Heart left ventricle (tissue), 16 donors: ENCODE measurements at regions not wholly inside any gene's neighbourhood (a gene's known extent, or its start where the extent isn't known, plus 50 kb on each side); places are given as distances from the start of the nearest gene placed in this dataset.

Experiments
- ATAC-seq, 4 donors: fragments of 200-7000 bp; cut with Tn5 transposase; one replicate each; pipeline ENCODE4 v1.9.1; 2020 to 2022; ENCODE audit warnings: moderate library complexity in 4 of 4, mild to moderate bottlenecking in 3 of 4, moderate number of reproducible peaks in 1 of 4
- DNase-seq, 5 donors: peaks; one replicate each; pipeline ENCODE4 v3.0.0-alpha.2; 2020
- H3K27ac ChIP-seq, 12 donors: fragments of 200-600 bp; sonication (generic) in 4 of 12; one replicate each; pipeline versions ENCODE4 v1.5.0 to v1.8.0; 2016 to 2022; ENCODE audit warnings: mild to moderate bottlenecking in 2 of 12
- H3K27me3 ChIP-seq, 9 donors: fragments of 200-600 bp; sonication (generic) in 2 of 9; one replicate each; pipeline versions ENCODE4 v1.5.1 to v1.8.0; 2016 to 2022; ENCODE audit warnings: mild to moderate bottlenecking in 3 of 9
- H3K36me3 ChIP-seq, 9 donors: fragments of 200-600 bp; sonication (generic) in 2 of 9; one replicate each; pipeline versions ENCODE4 v1.5.0 to v1.8.0; 2018 to 2022; ENCODE audit warnings: mild to moderate bottlenecking in 2 of 9
- H3K4me1 ChIP-seq, 12 donors: fragments of 200-600 bp; sonication (generic) in 4 of 12; one replicate each; pipeline versions ENCODE4 v1.5.0 to v1.8.0; 2016 to 2022; ENCODE audit warnings: mild to moderate bottlenecking in 3 of 12
- H3K4me3 ChIP-seq, 12 donors: fragments of 200-600 bp; sonication (generic) in 4 of 12; one replicate each; pipeline versions ENCODE4 v1.5.0 to v1.8.0; 2017 to 2022; ENCODE audit warnings: mild to moderate bottlenecking in 9 of 12, moderate library complexity in 4 of 12
- H3K9me3 ChIP-seq, 12 donors: fragments of 200-600 bp; sonication (generic) in 4 of 12; one replicate each; pipeline versions ENCODE4 v1.5.0 to v1.8.0; 2016 to 2022; ENCODE audit warnings: mild to moderate bottlenecking in 1 of 12
- POLR2A ChIP-seq, 2 donors: fragments of 450-650 bp; IDR thresholded peaks; one replicate each; pipeline ENCODE4 v1.6.1; 2017; ENCODE audit warnings: antibody characterized with exemption in 2 of 2, mild to moderate bottlenecking in 2 of 2, moderate library complexity in 2 of 2
- WGBS, 4 donors: extraction: QIAGEN DNeasy Blood & Tissue Kit in 2 of 4; methylation state at CpG; one replicate each; pipeline versions ENCODE4 v1.1.5 to v1.1.7; 2013 to 2018; 5-methylcytosine and 5-hydroxymethylcytosine counted together
- intact Hi-C, 10 donors: fragments of 100-400 bp; cut with DNase I; formaldehyde crosslinking; loops; one replicate each; pipeline versions ENCODE4 v1.11.1 to v1.14.2; 2022
- TF ChIP-seq, protein P1 (sequence below), 12 donors: fragments of 200-600 bp; sonication (generic) in 4 of 12; IDR thresholded peaks; one replicate each; pipeline versions ENCODE4 v1.5.0 to v1.8.0; 2018 to 2022; ENCODE audit warnings: antibody characterized with exemption in 12 of 12, mild to moderate bottlenecking in 5 of 12
- donor health status: ischemic (EF 13 %, LVEDD 7.1; RV severe dilation, severe dysfunction).
- donor health status: healthy with polysubstance abuse.
- donor health status: DM: no; HTN: yes; CAD: no.
- donor health status: DM: no; HTN: no; CAD: no.
- donor health status: ischemic (EF 25% LVEDD 6.9; RV normal size, moderate dysfunction).
- donor health status: ischemic (EF 25% LVEDD 5.7; RV mildly dilated, moderate dysfunction).
- donor health status: healthy.
- donor health status: DM: yes; HTN: yes; CAD: no.
- donor health status: ischemic (EF 35%, LVEDD 5.7; RV mildly dilated, moderate dysfunction).
- donor health status: nonischemic (EF 11% LVEDD 7.7; RV severe dilation, severe dysfunction).
- donor health status: DM: yes; HTN: yes; CAD: no.
- donor health status: PGD.
- donor health status: ischemic (EF 29% LVEDD 5.4; RV normal size, mild dysfunction).
- donor health status: nonischemic (EF 23%, LVEDD 6.1; RV moderate dilation, normal function).

DNA sequence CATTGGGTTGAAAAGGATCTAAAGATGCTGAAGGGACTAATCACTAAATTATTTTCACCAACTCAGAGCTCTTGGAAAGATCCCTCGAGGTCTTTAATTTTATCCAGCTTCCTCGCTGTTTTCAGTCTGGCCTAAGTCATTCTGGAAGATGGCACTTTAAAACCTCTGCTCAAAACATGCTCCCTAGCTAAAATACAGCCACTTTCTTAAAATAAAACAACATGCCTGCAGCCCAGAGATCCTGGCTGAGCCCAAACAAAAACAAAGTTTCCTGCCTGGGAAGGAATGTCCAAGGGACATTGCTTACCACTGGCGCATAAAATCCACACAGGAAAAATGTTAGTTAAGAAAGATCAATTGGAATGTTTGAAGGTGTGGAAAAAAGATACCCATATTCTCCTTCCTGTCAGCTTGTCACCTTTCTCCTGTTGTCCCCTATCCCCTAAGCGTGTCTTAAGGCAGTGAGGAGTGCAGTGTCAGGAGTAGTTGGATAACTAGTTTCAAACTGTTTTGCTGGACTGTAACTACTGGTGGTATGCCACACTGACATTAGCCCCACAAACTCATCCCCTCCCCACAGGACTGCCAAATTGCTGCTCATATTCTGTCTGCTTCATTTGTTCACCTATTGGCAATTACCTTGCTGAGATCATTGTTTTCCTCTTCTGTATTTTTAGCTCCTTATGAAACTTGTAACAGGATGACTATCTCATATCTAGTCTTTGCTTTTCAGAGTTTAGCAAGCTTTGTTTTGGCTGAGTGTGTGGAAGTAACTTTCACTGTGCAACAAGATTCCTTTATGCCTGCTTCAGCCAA lies 108.3 kb upstream of the SESN3 start:
- Histone ChIP-seq H3K27me3 (no peaks in the 10 kb centered on the region), H3K4me1 (peaks cover 6 to 41% (median 32%) of the 10 kb centered on the region in 12 donors)
- TF ChIP-seq, protein P1, sequence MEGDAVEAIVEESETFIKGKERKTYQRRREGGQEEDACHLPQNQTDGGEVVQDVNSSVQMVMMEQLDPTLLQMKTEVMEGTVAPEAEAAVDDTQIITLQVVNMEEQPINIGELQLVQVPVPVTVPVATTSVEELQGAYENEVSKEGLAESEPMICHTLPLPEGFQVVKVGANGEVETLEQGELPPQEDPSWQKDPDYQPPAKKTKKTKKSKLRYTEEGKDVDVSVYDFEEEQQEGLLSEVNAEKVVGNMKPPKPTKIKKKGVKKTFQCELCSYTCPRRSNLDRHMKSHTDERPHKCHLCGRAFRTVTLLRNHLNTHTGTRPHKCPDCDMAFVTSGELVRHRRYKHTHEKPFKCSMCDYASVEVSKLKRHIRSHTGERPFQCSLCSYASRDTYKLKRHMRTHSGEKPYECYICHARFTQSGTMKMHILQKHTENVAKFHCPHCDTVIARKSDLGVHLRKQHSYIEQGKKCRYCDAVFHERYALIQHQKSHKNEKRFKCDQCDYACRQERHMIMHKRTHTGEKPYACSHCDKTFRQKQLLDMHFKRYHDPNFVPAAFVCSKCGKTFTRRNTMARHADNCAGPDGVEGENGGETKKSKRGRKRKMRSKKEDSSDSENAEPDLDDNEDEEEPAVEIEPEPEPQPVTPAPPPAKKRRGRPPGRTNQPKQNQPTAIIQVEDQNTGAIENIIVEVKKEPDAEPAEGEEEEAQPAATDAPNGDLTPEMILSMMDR (IDR thresholded peaks at IDR 0.05): no peak
- no peak for TF ChIP-seq POLR2A (IDR thresholded peaks at IDR 0.05)

DNA sequence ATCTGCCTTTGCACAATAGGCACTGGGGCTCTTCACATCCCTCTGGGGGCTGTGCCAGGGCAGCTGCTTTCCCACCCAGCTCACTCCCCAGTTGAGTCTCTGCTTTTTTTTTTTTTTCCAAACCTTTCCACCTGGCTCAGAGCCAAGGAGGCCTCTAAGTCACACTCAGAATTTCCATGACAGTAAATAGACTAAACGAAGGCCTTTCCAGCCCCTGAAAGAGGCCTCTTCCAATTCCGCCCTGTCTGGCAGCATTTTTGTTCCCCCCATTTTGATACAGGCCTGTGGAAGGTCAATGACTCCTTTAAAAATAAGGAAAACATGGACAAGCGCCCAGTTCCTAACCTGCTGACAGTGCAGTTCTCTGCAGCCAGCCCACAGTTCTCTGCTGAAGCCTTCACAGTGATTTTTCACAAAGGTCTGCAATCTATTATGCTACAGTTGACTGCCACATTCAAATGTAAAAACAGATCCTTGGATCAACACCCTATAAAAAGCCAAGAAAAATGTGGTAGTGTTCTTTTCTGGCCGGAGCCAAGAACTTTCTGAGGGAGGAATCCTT lies 107.5 kb upstream of the SESN3 start:
- intact Hi-C loops: loop anchor here in 7 of 10 donors (5.0 to 10.0 kb wide), 5 partner anchors 104 to 366 kb away; partner anchors contain the start of gene SESN3 (in 4 of the 7)
- no peaks in the 10 kb centered on the region for H3K9me3 ChIP-seq

More for the DNA sequence above, 108.3 kb upstream of the SESN3 start:
- H3K36me3 ChIP-seq: no peaks in the 10 kb centered on the region
- 36 to 49% (median 41%) methylated on average over 4 of the region's 4 CpGs for WGBS, 4 donors
- no peaks in the 10 kb centered on the region for H3K9me3 ChIP-seq
- DNase-seq: no peak
- H3K4me3 ChIP-seq: no peak overlapping the region
- intact Hi-C loops: loop anchor here in 7 of 10 donors (5.0 to 10.0 kb wide), 5 partner anchors 104 to 366 kb away; partner anchors contain the start of gene SESN3 (in 4 of the 7)
- no peak for ATAC-seq
- H3K27ac ChIP-seq: peak overlapping the region; percentile 67 to 89 (median 80)

DNA sequence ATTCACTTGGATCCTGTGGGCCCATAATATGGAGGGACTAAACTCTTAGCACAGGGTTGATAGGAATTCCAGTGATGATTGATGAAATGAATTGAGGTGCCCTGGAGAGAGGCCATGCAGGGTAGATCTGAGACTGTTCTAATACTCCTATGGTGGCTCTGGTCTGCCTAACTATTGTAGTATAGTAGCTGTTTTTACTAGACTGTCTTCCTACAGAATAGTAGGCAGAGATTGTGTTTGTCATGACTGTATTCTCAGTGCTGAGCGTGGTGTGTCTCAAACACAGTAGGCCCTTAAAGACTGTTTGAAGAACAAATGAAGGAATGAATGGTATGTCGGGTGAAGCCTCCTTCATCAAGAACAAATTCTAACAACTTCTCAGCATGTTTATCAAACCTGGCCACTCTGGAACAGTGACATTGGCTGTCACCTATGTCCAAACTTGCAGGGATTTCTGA lies 107.0 kb upstream of the SESN3 start:
- intact Hi-C loops: loop anchor here in 7 of 10 donors (5.0 to 10.0 kb wide), 5 partner anchors 103 to 367 kb away; partner anchors contain the start of gene SESN3 (in 4 of the 7)
- ATAC-seq: peak in 3 of 4 donors; percentile 10 to 34 (median 17)
- Histone ChIP-seq H3K9me3 (no peaks in the 10 kb centered on the region), H3K27me3 (no peaks in the 10 kb centered on the region), H3K36me3 (no peaks in the 10 kb centered on the region), H3K4me1 (peaks cover 6 to 41% (median 32%) of the 10 kb centered on the region in 12 donors), H3K27ac (peak overlapping the region; percentile 67 to 89 (median 80)), H3K4me3 (no peak overlapping the region)
- TF ChIP-seq POLR2A (IDR thresholded peaks at IDR 0.05): no peak
- TF ChIP-seq, protein P1 (IDR thresholded peaks at IDR 0.05): no peak
- 58 to 70% (median 64%) methylated on average over 2 of the region's 2 CpGs for WGBS, 4 donors
- no peak for DNase-seq

More for the DNA sequence above, 107.5 kb upstream of the SESN3 start:
- Histone ChIP-seq H3K27ac (peak overlapping the region; percentile 67 to 89 (median 80)), H3K27me3 (no peaks in the 10 kb centered on the region), H3K4me3 (no peak overlapping the region), H3K4me1 (peaks cover 6 to 41% (median 32%) of the 10 kb centered on the region in 12 donors), H3K36me3 (no peaks in the 10 kb centered on the region)
- ATAC-seq: peak; percentile 80 to 85 (median 83)
- WGBS, 4 donors: 10 to 26% (median 17%) methylated on average over 4 of the region's 4 CpGs
- peak; percentile 56 to 76 (median 68) for DNase-seq
- no peak for TF ChIP-seq POLR2A (IDR thresholded peaks at IDR 0.05)
- TF ChIP-seq, protein P1 (IDR thresholded peaks at IDR 0.05): no peak
